Activated gamma-delta T cell treated with anti-CD3 and anti-CD28 coated beads, Interleukin-2, amount 50 U/mL, for 16 hours (primary cell): ENCODE measurements at regions not wholly inside any gene's neighbourhood (a gene's known extent, or its start where the extent isn't known, plus 50 kb on each side); places are given as distances from the start of the nearest gene placed in this dataset.
A peak's percentile ranks its signal among the peaks of the same experiment; 100 is the strongest.
"Not testable (repeated sequence)": the region's sequence is repeated elsewhere in the genome, so short reads cannot be mapped to it uniquely, and the experiment has no call there.

Experiments used
- DNase-seq: peaks from one replicate; pipeline ENCODE4 v3.0.0-alpha.2; 2020; ENCODE audit warnings: low read depth

GRCh38 chr12:9308745-9309144 is 100.5 kb upstream of the PZP start:
- not testable (repeated sequence) for DNase-seq

- not testable (repeated sequence) for DNase-seq
Observed at GRCh38 chr12:9308163-9308562, 100.0 kb upstream of the PZP start.

GRCh38 chr12:9307255-9307654 is 99.1 kb upstream of the PZP start:
- DNase-seq = not testable (repeated sequence)

- DNase-seq = not testable (repeated sequence)
Observed at GRCh38 chr12:9306004-9306403, 97.8 kb upstream of the PZP start.

- not testable (repeated sequence) for DNase-seq
Observed at GRCh38 chr12:9304540-9304939, 96.3 kb upstream of the PZP start.

- not testable (repeated sequence) for DNase-seq
Observed at GRCh38 chr12:9295872-9296271, 87.7 kb upstream of the PZP start.

- not testable (repeated sequence) for DNase-seq
Observed at GRCh38 chr12:9294072-9294620, 86.0 kb upstream of the PZP start.

GRCh38 chr12:9293391-9293790 is 85.2 kb upstream of the PZP start:
- DNase-seq = not testable (repeated sequence)

GRCh38 chr12:9289984-9290383 is 81.8 kb upstream of the PZP start:
- DNase-seq = not testable (repeated sequence)

- not testable (repeated sequence) for DNase-seq
Observed at GRCh38 chr12:9284724-9285123, 76.5 kb upstream of the PZP start.

GRCh38 chr12:9284197-9284596 is 76.0 kb upstream of the PZP start:
- DNase-seq = not testable (repeated sequence)

GRCh38 chr12:9283346-9284095 is 75.3 kb upstream of the PZP start:
- DNase-seq = peak; percentile 54

- DNase-seq = no peak
Observed at GRCh38 chr12:9276990-9277389, 68.8 kb upstream of the PZP start.

- DNase-seq = no peak
Observed at GRCh38 chr12:9273276-9273675, 65.1 kb upstream of the PZP start.

- no peak for DNase-seq
Observed at GRCh38 chr12:9271875-9272274, 63.7 kb upstream of the PZP start.

- no peak for DNase-seq
Observed at GRCh38 chr12:9264546-9264945, 56.4 kb upstream of the PZP start.

GRCh38 chr12:9260931-9261330 is 52.7 kb upstream of the PZP start:
- no peak for DNase-seq

GRCh38 chr12:9258676-9259075 is 50.5 kb upstream of the PZP start:
- no peak for DNase-seq
